Stimulated activated CD4-positive, alpha-beta T cell treated with anti-CD3 and anti-CD28 coated beads, Interleukin-12 subunit alpha, Interleukin-12 subunit beta, amount 100 ng/mL, for 24 hours (primary cell): ENCODE measurements at regions not wholly inside any gene's neighbourhood (a gene's known extent, or its start where the extent isn't known, plus 50 kb on each side); places are given as distances from the start of the nearest gene placed in this dataset.

Experiments used
- DNase-seq, 2 experiments: peaks; one replicate each; pipeline ENCODE4 v3.0.0-alpha.2; 2020; ENCODE audit warnings: low read depth in 2 of 2

GRCh38 chr6:105850261-105851112, 235.6 kb upstream of the PRDM1 start:
- DNase-seq, result no peak

DNA sequence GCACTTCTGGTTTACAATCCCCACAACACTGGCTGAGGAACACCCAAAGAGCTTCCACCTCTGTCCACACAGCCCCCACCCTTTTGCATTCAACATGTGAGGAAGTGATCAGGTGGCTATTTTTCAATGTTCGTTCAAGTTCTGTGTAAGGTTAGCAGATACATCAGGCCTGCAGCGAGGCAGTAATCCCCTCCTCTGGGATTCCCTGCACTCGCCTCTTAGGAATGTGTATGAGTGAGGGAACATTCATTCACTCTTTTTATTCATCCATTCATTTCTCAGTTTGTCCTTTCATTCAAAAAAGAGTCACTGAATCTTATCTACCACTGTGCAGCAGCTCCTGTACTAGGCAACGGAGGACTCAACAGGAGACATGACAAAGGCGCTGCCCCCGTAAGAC, 236.4 kb upstream of the PRDM1 start:
- DNase-seq, result no peak

DNA sequence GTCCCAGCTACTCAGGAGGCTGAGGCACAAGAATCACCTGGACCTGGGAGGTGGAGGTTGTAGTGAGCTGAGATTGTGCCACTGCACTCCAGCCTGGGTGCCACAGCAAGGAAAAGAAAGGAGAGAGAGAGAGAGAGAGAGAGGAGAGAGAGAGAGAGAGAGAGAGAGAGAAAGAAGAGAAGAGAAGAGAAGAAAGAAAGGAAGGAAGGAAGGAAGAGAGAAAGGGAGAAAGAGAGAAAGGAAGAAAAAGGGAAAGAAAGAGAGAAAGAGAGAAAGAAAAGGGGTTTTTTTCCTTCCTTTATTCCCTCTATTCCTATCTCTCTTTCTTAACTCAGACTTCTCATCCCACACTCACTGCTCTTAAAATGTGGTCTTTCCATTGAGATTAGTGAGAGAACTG, 238.7 kb upstream of the PRDM1 start:
- DNase-seq, result no peak

GRCh38 chr6:105844275-105844883, 241.8 kb upstream of the PRDM1 start:
- DNase-seq, result no peak

DNA sequence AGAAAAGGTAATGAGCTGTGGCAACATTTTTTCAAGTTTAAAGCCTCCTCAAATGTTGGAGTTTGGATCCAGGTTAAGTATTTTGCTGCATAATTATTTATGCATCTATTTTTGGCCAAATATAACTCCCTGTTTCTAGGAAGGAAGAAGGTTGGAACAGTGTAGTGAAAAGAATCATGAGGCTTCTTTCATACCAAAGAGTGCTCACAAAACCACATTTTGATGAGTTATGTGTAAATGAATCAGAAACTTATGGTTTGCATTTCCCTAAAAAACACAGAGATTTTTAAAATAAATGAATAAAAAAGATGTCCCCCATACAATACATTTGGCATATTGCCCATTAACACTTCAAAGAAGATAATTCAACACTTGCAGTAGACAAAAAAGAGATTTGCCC, 246.9 kb upstream of the PRDM1 start:
- no peak for DNase-seq

- no peak for DNase-seq
Observed at GRCh38 chr6:105838171-105838570, 248.0 kb upstream of the PRDM1 start.

GRCh38 chr6:105836889-105837288, 249.2 kb upstream of the PRDM1 start:
- no peak for DNase-seq

DNA sequence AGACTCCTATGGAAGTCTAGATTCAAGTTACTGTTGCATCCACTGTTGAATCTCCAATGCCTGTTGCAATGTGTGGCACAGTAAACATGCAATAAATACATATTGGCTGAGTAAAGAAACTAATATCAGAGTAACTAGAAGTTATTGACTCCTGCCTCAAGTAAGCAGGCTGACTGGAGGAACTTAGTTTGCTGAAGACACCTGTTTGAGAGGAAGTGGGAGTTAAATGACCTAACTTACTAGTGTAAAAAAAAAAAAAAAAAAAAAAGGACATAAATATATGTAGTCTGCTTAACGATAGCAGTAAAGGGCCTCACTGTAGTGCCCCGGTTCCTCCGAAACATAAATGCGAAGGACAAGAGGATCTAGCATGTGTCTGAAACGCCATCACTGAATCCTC, 249.8 kb upstream of the PRDM1 start:
- DNase-seq, result no peak

- DNase-seq, result no peak
Observed at GRCh38 chr6:105835373-105835772, 250.8 kb upstream of the PRDM1 start.

DNA sequence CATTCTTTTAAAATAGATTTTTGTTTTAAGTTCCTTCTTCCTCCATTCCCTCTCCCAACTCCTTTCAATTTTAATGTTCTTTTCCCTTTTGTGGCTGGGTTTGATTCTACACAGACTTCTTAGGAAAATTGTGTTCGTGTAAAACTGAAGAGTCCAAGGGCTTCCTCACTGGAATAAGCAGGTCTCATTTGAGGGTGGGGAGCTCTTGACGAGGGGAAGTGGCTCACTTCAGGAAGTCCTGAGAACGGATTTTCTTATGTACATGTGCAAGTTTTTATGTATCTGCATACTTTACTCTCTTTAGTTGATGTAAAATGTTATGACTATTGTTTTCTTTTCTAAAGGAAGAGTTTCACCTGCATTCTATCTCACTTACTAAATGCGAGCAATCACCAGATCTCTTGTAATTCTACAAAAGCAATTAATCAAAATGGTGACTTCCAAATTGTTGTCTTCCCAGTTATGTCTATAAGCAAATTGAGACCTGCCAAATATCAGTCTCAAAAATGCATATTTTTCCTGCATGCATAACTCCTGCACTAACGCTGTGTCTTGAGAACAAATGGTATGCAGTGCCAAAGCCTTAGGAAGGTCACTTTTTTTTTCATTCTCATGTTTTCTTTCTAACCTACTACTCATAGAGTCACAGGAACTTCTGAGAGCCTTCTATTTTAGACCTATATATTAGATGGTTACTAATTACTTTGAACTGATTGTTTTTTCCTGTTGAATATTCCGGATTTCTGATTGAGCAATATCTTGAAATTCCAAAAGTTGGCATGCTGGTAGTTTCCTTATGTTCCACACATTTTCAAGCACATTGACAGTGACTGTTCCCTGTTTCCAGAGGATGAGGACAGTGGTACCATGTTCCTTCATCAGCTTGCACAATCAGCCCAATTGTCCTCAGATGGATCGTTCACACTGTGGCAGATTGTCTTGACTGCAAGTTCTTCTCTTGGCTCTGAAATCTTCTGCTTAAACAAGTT, 251.9 kb upstream of the PRDM1 start:
- DNase-seq, result no peak

GRCh38 chr6:105832313-105832761, 253.8 kb upstream of the PRDM1 start:
- no peak for DNase-seq

GRCh38 chr6:105831311-105832097, 254.6 kb upstream of the PRDM1 start:
- DNase-seq, result no peak

DNA sequence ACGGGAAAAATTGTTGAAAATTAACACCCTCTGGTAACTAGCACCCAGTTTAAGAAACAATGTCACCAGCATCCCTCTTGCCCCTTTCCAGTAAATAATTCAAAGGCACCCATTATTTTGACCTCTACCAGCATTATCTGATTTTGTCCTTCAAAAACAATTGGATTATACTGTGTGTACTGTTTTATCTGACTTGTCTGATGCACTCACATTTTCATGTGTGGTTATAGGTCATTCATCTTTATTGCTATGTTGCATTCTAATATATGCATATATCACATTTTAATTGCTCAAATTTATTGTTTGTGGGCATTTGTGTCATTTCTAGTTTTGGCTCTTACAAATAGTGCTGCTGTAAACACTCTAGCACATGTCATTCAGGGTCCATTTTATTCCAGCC, 260.9 kb upstream of the PRDM1 start:
- no peak for DNase-seq

DNA sequence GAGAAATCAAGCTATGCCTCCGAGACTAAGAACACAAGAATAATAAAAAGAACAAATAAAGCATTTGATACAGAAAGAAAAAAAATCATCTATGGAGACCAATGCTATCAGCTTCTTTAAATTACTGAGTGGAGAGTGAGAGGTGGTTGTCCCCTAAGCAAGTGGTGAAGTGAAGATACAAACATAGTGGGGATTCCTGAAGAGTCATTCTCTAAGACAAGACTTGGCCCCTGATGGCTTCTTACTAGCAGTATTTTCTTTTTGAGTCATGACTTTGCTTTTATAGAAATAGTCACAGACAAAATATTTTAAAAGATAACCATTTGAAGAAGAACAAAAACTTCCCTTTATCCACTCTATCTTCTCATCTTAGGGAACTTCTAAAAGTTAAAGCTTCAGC, 261.4 kb upstream of the PRDM1 start:
- DNase-seq, result no peak

DNA sequence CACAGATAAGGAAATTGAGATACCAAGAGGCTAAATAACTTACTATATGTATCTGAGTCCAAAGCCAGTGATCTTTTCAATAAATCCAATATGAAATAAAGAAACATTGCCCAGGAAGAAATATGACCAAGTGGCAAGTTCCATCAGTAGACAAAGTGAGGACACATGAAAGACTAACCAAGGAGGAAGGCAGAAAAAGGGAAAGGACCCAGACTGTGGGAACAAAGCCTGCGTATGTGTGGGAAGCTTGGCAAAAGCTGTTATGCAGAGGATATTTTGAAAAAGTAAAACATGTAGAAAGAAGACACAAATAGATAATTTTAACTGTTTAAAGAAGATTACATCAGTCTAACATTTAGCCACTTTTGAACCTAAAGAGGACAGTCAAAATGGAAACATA, 264.4 kb upstream of the PRDM1 start:
- DNase-seq, result no peak

- DNase-seq, result no peak
Observed at GRCh38 chr6:105821027-105821426, 265.1 kb upstream of the PRDM1 start.

GRCh38 chr6:105819745-105820144, 266.4 kb upstream of the PRDM1 start:
- DNase-seq, result no peak

DNA sequence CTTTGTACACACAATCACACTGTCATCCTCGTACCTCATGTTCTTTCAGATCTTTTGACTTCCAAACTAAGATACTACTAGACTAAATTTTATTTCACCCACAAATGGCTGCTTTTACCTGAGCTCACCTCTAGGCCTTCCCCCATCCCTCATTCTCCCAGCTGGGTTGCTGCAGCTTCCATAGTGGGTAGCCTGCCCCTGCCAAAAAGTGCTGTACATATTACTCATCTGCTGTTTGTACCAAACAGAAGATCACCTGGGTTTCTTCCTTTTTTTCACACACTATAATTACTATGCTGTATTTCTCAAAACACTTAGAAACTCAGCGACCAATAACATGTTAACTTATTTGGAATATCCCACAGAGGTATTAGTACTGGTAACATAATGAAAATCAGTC, 267.6 kb upstream of the PRDM1 start:
- DNase-seq, result no peak

DNA sequence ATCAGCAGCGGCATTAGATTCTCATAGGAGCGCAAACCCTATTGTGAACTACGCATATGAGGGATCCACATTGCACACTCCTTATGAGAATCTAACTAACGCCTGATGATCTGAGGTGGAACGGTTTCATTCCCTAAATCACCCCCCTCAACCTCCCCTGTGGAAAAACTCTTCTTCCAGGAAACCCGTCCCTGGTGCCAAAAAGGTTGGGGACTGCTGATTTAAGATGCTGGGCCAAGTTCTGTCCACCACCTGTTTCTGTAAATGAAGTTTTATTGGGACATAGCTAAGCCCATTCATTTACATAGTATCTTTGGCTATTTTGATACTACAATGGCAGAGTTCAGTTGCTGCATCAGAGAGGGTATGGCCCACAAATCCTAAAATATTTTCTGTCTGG, 268.2 kb upstream of the PRDM1 start:
- DNase-seq, result no peak

GRCh38 chr6:105817370-105817769, 268.8 kb upstream of the PRDM1 start:
- DNase-seq, result no peak

DNA sequence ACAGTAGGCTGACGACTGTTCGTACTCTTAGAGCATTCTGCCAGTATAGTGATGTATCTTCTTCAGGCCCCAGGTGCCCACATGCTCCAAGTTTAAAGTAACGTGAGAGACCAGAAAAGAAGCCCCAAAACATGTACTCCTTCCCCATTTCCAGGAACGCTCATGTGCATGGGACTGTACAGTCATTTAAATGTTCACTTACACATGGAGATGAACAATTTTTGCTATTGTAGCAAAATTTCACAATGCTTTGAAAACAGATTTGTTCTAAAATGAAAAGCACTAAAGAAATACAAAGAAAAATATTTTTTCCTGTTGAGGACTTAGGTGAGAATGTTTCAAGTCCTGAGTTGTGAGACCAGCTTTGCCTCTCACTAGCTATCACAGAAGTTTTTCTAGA, 269.3 kb upstream of the PRDM1 start:
- DNase-seq, result no peak
